CD14-positive monocyte (primary cell): ENCODE measurements at regions not wholly inside any gene's neighbourhood (a gene's known extent, or its start where the extent isn't known, plus 50 kb on each side); places are given as distances from the start of the nearest gene placed in this dataset.

Experiments used
- DNase-seq, 3 donors: peaks; one replicate each; pipeline ENCODE4 v3.0.0-alpha.2; 2011 to 2022
- H2AFZ ChIP-seq: 2 replicates; pipeline ENCODE4 v1.6.0; 2012; ENCODE audit warnings: mild to moderate bottlenecking, low read depth, low read length, inconsistent platforms; ENCODE audit not compliant: insufficient read depth, poor library complexity, severe bottlenecking
- H3K27ac ChIP-seq, 2 donors: 1 replicate in 1 of 2; 2 replicates in 1 of 2; pipeline ENCODE4 v1.5.1; 2012 to 2013; ENCODE audit warnings: low read length in 2 of 2, control low read depth in 1 of 2, inconsistent platforms in 1 of 2, low read depth in 1 of 2, mild to moderate bottlenecking in 1 of 2
- H3K27me3 ChIP-seq, 2 donors: one replicate each; pipeline versions ENCODE4 v1.6.0 to v1.6.1; 2011 to 2013; ENCODE audit warnings: low read length in 2 of 2; ENCODE audit not compliant: control insufficient read depth in 2 of 2, insufficient read depth in 2 of 2
- H3K36me3 ChIP-seq, 2 donors: replicated peaks in 1 of 2; 1 replicate in 1 of 2; 2 replicates in 1 of 2; pipeline versions ENCODE4 v1.5.1 to v1.6.1; 2012 to 2013; ENCODE audit warnings: low read length in 2 of 2, control low read depth in 1 of 2, inconsistent platforms in 1 of 2, mild to moderate bottlenecking in 1 of 2; ENCODE audit not compliant: insufficient read depth in 2 of 2, control insufficient read depth in 1 of 2
- H3K4me1 ChIP-seq, 2 donors: 1 replicate in 1 of 2; 2 replicates in 1 of 2; pipeline versions ENCODE4 v1.5.1 to v1.6.1; 2012 to 2013; ENCODE audit warnings: low read length in 2 of 2, control low read depth in 1 of 2, inconsistent platforms in 1 of 2, mild to moderate bottlenecking in 1 of 2, moderate library complexity in 1 of 2; ENCODE audit not compliant: insufficient read depth in 2 of 2, control insufficient read depth in 1 of 2
- H3K4me2 ChIP-seq: replicated peaks from 2 replicates; pipeline ENCODE3; 2012; ENCODE audit warnings: low read length, moderate library complexity, mild to moderate bottlenecking; ENCODE audit not compliant: poor library complexity, severe bottlenecking; ENCODE audit errors: extremely low read depth
- H3K4me3 ChIP-seq, 3 experiments: fragments of 200-600 bp in 1 of 3; sonication (generic) in 1 of 3; replicated peaks in 1 of 3; 1 replicate in 2 of 3; 2 replicates in 1 of 3; pipeline ENCODE4 v1.5.1; 2011 to 2013; ENCODE audit warnings: low read length in 3 of 3, mild to moderate bottlenecking in 3 of 3, control low read depth in 2 of 3, low read depth in 2 of 3, inconsistent platforms in 1 of 3, moderate library complexity in 1 of 3
- H3K79me2 ChIP-seq: 2 replicates; pipeline ENCODE4 v1.6.0; 2012; ENCODE audit warnings: mild to moderate bottlenecking, control low read depth, inconsistent platforms, low read length, moderate library complexity; ENCODE audit not compliant: insufficient read depth
- H3K9ac ChIP-seq: 2 replicates; pipeline ENCODE4 v1.6.0; 2017; ENCODE audit warnings: low read length, mild to moderate bottlenecking; ENCODE audit not compliant: insufficient read depth, poor library complexity, severe bottlenecking
- H3K9me3 ChIP-seq, 2 donors: replicated peaks in 1 of 2; 1 replicate in 1 of 2; 2 replicates in 1 of 2; pipeline versions ENCODE4 v1.5.1 to v1.6.1; 2012 to 2013; ENCODE audit warnings: low read length in 2 of 2, control low read depth in 1 of 2; ENCODE audit not compliant: control insufficient read depth in 1 of 2, insufficient read depth in 1 of 2
- H4K20me1 ChIP-seq: 2 replicates; pipeline ENCODE4 v1.6.0; 2012; ENCODE audit warnings: mild to moderate bottlenecking, low read length, control low read depth, moderate library complexity; ENCODE audit not compliant: insufficient read depth
- H3K27ac Mint-ChIP-seq, 7 donors: one replicate each; pipeline ENCODE4 v1.8.0; 2020; ENCODE audit warnings: mild to moderate bottlenecking in 7 of 7, mixed read lengths in 7 of 7, moderate library complexity in 6 of 7, inconsistent platforms in 2 of 7
- H3K27me3 Mint-ChIP-seq, 3 donors: one replicate each; pipeline ENCODE4 v1.8.0; 2021 to 2022; ENCODE audit warnings: low read depth in 3 of 3, mild to moderate bottlenecking in 3 of 3, mixed read lengths in 3 of 3, moderate library complexity in 3 of 3, inconsistent platforms in 1 of 3
- H3K36me3 Mint-ChIP-seq, 2 donors: one replicate each; pipeline ENCODE4 v1.8.0; 2020; ENCODE audit warnings: mixed read lengths in 2 of 2, inconsistent platforms in 1 of 2, mild to moderate bottlenecking in 1 of 2
- H3K4me1 Mint-ChIP-seq: one replicate; pipeline ENCODE4 v1.8.0; 2020; ENCODE audit warnings: mild to moderate bottlenecking, mixed read lengths
- H3K4me3 Mint-ChIP-seq, 2 donors: one replicate each; pipeline ENCODE4 v1.8.0; 2020; ENCODE audit warnings: mild to moderate bottlenecking in 2 of 2, mixed read lengths in 2 of 2, moderate library complexity in 1 of 2
- H3K9me3 Mint-ChIP-seq, 7 donors: one replicate each; pipeline ENCODE4 v1.8.0; 2020 to 2022; ENCODE audit warnings: mixed read lengths in 7 of 7, mild to moderate bottlenecking in 6 of 7, moderate library complexity in 6 of 7, inconsistent platforms in 2 of 7
- CTCF ChIP-seq: fragments of 200-600 bp; IDR thresholded peaks from one replicate; pipeline ENCODE4 v1.8.0; 2022; ENCODE audit warnings: antibody characterized with exemption, mild to moderate bottlenecking
- WGBS: methylation state at CpG from one replicate; pipeline ENCODE4 v1.1.5; 2013; ENCODE audit warnings: missing lambda C conversion rate; ENCODE audit not compliant: insufficient coverage; 5-methylcytosine and 5-hydroxymethylcytosine counted together
- intact Hi-C, 2 donors: fragments of 100-400 bp; cut with micrococcal nuclease; formaldehyde crosslinking; loops; one replicate each; pipeline versions ENCODE4 v1.15.0 to v1.15.1; 2023

- Mint-ChIP-seq H3K9me3 (peaks cover 0 to 4% (median 1%) of the 10 kb centered on the region in 7 donors), H3K4me3 (no peak overlapping the region), H3K27ac (no peak overlapping the region), H3K4me1 (no peaks in the 10 kb centered on the region), H3K27me3 (peaks cover 0 to 2% (median 2%) of the 10 kb centered on the region in 3 donors), H3K36me3 (no peaks in the 10 kb centered on the region)
- Histone ChIP-seq H3K4me3 (no peak overlapping the region), H2AFZ (no peak overlapping the region), H3K4me1 (no peaks in the 10 kb centered on the region), H4K20me1 (no peaks in the 10 kb centered on the region), H3K36me3 (no peaks in the 10 kb centered on the region), H3K4me2 (no peak overlapping the region), H3K9ac (no peak overlapping the region), H3K79me2 (no peaks in the 10 kb centered on the region), H3K27ac (no peak overlapping the region), H3K9me3 (no peaks in the 10 kb centered on the region), H3K27me3 (no peaks in the 10 kb centered on the region)
- WGBS, result 98% methylated on average over 4 of the region's 4 CpGs
- DNase-seq, result no peak
- no peak for TF ChIP-seq CTCF
- intact Hi-C loops, result no loop called here
Observed at GRCh38 chr6:113188962-113189361, 668.2 kb upstream of the MARCKS start.

- Histone ChIP-seq H2AFZ (no peak overlapping the region), H3K9me3 (no peaks in the 10 kb centered on the region), H3K27me3 (no peaks in the 10 kb centered on the region), H3K36me3 (no peaks in the 10 kb centered on the region), H3K9ac (no peak overlapping the region), H3K4me3 (no peak overlapping the region), H3K79me2 (no peaks in the 10 kb centered on the region), H3K27ac (no peak overlapping the region), H4K20me1 (no peaks in the 10 kb centered on the region), H3K4me1 (no peaks in the 10 kb centered on the region), H3K4me2 (no peak overlapping the region)
- H3K4me1 Mint-ChIP-seq, result no peaks in the 10 kb centered on the region
- no peaks in the 10 kb centered on the region for H3K36me3 Mint-ChIP-seq
- peaks cover 0 to 2% (median 2%) of the 10 kb centered on the region in 3 donors for H3K27me3 Mint-ChIP-seq
- intact Hi-C loops, result no loop called here
- no peak overlapping the region for H3K27ac Mint-ChIP-seq
- no peak for TF ChIP-seq CTCF
- WGBS, result 92% methylated on average over 2 of the region's 2 CpGs
- H3K4me3 Mint-ChIP-seq, result no peak overlapping the region
- DNase-seq, result no peak
- H3K9me3 Mint-ChIP-seq, result peaks cover 0 to 4% (median 1%) of the 10 kb centered on the region in 7 donors
Observed at GRCh38 chr6:113190170-113190569, 667.0 kb upstream of the MARCKS start.
